GM18511 (cell line): ENCODE measurements at regions not wholly inside any gene's neighbourhood (a gene's known extent, or its start where the extent isn't known, plus 50 kb on each side); places are given as distances from the start of the nearest gene placed in this dataset.

Experiments used
- ATAC-seq: cut with Tn5 transposase; IDR thresholded peaks from one replicate; pipeline ENCODE4 v1.9.1; 2021; ENCODE audit warnings: mild to moderate bottlenecking, moderate library complexity; ENCODE audit not compliant: unreplicated experiment

DNA sequence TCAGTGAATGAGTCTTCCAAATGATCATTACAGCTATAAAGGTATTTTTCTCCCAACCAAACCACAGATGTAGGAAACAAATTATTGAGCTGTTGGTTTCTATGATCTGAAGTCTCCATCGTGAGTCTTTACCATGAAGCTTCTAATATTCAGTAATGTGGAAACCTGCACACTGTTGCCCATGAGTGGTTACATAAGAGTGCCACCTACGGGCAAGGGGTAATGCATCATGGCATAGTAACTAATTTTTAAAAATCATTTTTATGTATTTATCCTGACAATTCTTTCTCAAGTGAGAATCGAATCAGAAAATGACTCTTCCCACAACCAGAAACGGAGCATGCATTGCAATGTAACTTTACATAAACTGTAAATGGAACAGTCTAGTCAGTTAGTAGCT lies 282.5 kb upstream of the SMARCA2 start:
- ATAC-seq, result peak; percentile 72

DNA sequence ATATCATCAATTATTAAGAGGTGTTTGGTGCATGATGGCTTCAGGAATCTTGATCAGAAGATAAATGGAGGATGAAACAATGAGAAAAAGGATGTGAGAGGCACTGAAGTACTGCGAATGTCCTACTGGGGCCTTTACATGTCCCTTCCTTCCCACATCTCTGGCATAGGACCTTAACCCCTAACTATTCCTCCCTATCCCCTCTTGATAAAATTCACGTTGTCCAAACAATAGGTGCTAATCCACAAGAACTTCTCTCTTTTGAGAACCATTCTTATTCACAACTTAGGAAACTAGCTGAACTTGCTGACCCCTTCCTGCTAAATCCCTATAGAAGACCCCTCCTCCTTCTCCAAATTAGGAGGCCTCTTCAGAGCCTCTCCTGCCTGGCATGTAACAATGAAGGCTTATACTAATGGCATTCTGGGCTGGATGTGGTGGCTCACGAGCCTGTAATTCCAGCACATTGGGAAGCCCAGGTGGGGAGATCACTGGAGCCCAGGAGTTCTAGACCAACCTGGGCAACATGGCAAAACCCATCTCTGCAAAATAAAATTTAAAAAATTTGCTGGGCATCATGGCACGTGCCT lies 276.5 kb upstream of the SMARCA2 start:
- no peak for ATAC-seq

DNA sequence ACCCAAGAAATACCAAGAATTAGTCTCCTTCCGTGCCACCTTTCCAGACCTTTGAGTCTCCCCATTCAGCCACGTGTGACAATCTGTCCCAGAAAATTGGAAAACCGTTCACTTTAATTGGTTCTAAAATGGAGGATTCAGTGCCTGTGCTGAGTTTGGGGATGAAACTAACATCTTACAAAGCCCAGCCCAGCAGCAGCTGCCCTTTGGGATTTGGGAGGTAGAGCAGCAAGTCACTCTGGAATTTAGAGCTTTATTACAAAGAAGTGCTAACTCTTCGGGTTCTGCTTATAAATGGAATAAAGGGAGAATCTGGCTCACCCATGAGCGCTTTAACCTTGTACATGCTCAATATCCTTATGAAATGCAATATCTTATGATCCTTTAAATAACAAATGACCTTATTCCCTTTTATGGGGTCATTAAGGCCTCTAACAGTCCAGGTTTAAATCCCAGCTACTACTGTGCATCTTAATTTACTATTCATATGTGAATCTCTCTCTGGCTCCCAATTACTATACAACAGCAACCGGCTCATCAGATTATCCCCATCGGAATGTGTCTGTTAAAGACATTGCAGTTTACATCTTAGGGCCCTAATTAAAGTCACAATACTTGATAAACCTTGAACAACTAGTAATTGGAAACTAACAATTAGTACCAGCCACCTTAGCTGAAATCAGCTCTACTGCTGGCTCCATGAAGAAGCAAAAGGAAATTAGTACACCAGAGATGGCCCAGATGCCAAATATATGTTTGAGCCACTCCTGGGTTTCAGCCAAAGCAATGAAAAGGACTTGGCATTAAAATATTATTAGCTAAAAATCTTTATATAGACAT lies 271.8 kb upstream of the SMARCA2 start:
- no peak for ATAC-seq

DNA sequence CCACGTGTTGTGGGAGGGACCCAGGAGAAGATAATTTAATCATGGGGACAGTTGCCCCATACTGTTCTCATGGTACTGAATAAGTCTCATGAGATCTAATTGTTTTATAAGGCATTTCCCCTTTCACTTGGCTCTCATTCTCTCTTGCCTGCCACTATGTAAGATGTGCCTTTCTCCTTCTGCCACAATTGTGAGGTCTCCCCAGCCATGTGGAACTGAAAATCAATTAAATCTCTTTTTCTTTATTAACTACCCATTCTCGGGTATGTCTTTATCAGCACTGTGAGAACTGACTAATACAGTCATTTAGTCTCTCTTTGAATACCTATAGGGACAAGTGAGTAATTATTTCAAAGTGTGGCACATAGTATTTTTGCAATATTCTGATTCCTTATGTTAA lies 269.2 kb upstream of the SMARCA2 start:
- no peak for ATAC-seq

DNA sequence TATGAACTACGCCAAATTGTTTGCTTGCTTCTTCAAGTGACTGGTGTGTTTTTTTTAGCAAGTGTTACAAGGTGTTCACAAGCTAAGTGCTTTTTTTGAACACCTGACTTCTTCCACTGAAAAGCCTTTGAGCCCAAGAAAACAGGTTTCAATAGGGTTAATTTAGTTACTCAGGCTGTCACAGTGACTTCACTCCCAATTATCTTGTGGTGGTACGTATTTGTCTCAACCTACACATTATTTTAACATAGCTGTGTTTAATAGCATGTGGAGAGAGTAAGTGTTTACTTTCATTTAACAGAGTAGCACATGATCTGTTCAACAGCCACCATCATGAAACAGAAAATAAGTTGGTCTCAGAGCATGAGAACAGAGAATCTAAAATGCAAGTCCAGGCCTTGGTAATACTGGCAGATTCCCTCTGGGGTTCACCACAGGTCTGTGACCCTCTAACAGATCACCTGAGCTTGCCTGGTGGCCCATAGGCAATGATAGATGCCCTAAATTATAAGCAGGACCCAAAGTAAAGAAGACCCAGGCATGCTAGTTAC lies 267.7 kb upstream of the SMARCA2 start:
- peak; percentile 60 for ATAC-seq

DNA sequence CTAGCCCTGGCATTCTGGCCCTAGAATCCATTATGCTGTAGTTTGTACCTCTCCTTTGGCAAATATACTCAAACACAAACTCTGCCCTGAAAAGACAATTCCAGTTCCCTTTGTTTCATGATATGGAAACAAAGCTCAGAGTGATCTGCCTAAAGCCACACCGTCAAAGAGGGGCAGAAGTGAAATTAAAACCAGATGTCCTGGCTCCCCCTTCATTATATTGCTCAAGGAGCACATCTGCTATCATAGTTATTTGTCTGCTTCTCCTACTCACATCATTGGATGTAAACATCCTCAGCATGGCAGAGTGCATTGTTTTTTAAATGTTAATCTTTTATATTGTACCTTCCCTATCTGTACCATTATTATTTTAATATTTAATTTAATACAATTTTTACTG lies 266.7 kb upstream of the SMARCA2 start:
- ATAC-seq, result no peak

DNA sequence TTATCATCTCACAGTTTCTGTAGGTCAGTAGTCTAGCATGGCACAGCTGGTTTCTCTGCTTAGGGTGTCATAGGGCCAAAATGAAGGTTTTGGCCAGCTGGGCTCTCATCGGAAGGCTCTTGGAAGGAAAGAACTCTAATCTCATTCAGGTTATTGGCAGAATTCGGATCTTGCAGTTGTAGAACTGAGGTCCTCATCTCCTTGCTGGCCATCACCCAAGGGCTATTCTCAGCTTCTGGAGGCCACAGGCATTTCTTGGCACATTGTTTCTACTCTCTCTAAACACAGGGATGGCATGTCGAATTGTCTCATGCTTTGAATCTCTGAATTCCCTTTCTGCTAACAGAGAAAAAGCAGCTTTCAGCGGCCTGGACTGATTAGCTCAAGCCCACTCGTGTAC lies 258.0 kb upstream of the SMARCA2 start:
- ATAC-seq, result no peak

DNA sequence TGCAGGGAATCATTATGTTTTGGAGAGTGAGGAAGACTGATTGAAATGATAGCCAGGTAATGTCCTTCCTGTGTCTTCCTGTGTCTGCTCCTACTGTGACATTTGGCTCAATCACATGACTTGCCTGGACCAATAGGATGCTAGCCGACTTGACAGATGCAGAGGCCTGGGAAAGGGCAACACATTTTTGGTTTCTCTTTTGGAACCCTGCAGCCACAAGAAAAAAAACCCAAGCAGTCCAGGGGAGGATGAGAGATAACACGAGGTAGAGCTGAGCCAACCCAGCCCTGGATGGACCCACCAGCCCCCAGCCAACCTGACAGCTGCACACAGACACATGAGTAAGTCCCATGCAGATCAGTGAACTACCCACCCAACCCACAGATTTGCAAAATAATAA lies 256.1 kb upstream of the SMARCA2 start:
- peak; percentile 81 for ATAC-seq

DNA sequence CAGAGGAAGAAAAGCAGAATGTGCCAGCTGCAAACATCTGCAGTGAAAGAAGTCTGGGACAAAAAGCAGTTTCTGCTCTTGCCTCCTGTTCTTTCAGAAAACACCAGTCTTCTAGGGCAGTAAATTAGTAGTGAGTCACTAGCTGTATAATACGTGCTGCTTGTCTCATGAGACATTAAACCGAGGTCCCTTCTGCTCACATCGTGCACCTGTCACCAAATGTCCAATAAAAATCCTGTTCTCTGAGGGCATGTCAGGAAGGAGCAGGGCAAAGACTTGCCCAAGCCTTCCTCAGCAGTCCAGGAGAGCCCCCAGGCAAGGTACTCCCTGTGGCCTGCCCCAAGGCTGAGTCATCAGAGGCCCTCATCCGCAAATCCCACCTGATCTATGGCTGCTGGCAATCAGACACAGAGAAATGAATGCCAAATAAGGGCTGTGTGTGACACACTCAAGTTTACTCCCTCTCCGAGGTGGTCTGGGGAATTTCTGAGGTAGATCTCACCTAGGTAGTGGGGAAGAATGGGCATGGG lies 255.3 kb upstream of the SMARCA2 start:
- no peak for ATAC-seq

DNA sequence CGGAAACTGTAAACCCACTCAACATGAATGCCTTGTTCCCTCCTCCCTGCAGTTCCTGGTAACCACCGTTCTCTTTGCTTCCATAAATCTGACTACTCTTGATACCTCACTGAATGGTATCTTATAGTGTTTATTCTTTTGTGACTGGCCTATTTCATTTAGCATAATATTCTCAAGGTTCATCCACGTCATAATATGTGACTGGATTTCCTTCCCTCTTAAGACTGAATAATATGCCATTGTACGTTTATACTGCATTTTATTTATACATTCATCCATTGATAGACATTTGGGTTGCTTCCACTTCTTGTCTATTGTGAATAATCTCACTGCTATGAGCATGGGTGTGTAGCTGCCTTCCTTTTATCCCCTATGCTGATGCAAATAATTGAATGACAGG lies 253.3 kb upstream of the SMARCA2 start:
- no peak for ATAC-seq

DNA sequence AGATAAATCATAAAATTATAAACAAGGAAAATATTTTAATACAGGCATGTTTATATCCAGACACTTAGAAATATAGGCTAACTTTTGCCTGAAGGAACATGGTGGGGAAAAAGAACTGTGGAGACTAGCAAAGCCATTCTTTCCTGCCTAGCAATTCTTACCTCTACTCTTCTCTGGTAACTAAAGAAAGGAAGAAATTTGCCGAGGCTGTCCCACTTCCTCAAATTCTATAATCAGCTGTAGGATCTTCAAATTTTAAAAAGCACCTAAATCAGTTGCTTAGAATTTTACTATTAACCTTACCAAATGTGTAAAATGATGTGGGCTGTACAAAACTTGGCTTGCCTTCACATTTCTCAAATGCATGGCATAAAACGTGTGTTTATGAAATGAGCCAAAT lies 249.1 kb upstream of the SMARCA2 start:
- ATAC-seq, result no peak

DNA sequence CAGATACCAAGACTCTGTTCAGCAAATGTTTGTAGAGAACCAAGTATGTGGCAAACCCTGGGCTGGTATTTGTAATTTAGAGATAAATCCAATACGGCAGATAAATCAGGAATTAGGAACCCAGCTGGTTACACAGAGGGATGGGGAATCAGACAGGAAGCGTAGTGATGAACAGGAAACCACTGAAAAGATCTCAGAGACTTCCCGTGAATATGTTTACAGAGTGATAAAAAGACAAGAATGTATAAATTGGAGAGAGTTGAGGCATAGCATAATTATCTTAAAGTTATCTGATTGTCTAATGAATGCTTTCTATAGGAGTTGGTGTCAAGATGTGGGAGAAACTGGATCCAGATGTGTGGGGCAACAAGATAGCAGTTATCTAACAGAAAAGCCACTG lies 246.6 kb upstream of the SMARCA2 start:
- no peak for ATAC-seq

DNA sequence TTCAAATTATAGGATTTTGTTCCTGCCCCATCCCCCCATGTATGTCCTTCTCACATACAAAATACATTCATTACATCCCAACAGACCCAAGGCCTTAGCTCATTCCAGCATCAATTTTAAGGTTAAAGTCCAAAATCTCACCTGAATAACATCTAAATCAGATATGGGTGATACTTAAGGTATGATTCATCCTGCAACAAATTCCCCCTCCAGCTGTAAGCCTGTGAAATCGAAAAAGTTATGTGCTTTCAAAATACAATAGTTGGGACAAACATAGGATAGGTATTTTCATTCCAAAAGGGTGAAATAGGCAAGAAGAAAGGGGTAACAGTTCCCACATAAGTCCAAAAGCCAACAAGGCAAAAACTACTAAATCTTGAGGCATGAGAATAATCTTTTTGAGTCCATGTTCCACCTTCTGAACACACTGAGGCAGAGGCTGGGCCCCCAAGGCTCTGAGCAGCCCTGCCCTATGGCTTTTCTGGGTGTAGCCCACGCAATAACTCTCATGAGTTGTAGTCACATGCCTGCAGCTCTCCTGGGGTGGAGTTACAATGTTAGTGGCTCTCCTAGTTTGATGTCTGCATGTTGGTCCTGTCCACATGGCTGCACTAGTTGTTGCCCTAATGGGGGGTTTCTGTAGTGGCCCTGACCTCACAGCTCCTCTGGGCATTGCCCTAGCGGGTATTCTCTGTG lies 243.9 kb upstream of the SMARCA2 start:
- no peak for ATAC-seq

DNA sequence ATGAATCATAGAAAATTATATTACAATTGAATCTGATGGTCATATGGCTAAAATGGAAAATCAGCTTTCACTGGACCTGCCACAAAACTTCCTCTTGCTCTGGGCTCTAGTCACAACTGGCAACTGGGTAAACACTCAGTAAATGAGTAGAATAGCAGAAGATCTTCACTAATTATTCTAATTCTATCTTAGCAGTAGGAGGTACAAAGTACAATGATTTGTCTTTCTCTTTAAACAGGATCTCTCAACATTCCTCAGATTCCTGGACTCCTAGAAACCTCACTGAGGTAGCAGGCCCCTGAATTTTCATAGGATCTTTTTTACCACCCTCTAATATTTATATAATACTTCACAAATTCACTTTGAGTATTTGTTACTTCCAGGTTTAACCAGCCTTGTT lies 239.9 kb upstream of the SMARCA2 start:
- no peak for ATAC-seq

DNA sequence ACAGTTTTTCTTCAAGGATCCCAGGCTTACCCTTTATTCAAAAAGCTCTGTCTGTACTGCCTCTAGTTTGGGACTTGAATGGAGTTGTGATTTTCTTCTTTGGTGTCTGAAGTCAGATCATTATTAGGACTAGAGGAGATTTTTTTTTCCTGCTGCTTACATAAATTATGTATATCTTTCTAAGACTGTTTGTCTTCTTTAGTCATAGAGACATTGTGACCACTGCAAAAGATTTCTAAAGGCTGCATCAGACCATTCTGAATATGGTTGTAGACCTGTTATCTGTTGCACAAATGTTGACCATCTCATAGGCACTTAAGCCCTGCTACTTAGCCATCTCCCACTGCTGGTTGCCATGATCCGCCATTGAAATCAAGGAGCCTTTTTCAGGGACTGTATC lies 238.5 kb upstream of the SMARCA2 start:
- ATAC-seq, result no peak

DNA sequence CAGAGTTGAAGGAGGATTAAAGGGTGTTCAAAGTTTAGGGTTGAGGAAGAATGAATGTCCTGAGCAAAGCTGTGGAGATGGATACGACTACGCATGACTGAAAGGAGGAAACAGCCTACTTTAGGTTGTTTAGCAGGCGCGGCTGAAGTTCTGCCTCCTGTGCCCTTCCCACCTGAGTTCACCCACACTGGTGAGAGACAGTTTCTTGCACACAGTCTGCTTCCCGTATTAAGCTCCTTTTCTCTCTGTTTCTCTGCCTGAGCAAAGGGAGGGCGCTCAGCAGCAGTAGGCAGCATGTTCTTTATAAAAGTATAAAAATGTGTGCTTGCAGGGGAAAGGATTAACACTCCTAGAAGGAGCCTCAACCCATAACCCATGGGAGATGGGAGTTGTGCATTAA lies 224.0 kb upstream of the SMARCA2 start:
- ATAC-seq, result no peak

DNA sequence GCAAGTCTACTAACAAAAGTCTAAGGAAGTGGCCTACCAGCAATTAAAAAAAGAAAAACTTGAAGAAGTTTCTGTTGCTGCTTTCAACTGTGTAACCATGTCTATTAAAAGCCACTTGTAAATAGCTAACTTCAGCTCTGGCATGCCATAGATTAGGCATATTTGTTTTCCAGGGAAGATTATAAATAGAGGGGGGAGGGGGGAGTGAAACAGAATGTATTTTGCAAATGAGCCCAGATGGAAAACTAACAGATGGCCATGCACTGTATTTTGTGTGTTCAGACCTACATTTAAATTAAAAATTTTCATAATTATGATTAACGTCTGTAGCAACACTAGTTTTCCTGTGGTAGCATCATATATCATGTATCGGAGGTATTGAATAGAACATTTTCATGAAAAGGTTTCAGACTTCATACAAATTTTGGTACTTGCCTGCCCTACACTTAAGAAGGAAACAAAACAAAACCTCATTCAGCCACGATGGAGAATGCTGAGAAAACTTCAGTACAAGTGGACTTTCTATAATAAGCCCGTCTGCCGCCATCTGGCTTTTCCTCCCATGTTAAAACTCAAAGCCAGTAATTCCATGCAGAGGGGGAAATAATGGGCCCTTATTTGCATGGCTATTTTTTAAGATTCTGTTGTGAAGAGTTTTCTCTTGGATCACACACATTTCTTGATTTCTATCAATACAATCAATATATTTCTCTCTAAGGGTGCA lies 220.4 kb upstream of the SMARCA2 start:
- ATAC-seq, result no peak

DNA sequence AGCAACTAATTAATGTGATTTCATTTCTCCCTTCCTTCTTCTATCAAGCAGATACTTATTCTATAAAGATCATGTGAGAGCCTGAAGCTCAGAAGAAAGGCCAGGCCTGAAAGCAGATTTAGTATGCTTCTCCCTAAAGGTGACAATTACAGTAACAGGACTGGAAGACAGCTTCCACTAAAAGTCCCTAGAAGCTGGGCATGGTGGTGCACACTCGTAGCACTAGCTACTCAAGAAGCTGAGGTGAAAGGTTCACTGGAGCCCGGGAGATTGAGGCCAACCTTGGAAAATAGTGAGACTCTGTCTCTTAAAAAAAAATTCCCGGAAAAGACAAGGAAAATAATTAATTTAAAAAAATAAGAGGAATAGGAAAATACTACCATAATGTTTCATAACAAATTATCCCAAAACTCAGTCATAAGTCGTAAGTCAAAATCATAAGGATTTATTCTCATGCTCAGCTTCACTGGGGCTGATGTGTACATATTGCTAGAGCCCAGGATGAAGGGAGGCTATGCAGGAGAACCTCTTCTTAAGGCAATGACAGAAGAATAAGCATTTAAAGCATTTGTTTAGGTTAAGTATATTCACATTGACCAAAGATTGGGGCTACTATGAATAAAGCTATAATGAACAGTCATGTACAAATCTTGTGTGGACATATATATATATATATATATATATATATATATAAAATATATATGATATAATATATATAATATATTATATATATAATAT lies 210.8 kb upstream of the SMARCA2 start:
- ATAC-seq, result no peak

DNA sequence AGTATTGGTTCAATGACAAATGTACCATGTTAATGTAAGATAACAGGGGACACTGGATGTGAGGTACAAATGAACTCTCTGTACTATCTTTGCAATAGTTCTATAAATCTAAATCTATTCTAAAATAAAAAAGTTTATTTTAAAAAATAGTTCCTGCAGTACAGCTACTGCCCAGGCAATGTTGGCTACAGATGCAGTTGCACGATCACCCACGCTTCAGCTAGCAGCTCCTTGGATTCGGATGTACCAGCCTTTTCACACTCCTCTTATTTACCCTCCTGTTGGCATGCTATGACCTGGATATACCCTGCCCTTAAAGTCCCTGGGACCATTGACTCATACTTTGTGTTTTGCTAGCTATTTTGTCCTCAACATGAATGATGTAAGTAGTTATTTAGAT lies 185.4 kb upstream of the SMARCA2 start:
- no peak for ATAC-seq

DNA sequence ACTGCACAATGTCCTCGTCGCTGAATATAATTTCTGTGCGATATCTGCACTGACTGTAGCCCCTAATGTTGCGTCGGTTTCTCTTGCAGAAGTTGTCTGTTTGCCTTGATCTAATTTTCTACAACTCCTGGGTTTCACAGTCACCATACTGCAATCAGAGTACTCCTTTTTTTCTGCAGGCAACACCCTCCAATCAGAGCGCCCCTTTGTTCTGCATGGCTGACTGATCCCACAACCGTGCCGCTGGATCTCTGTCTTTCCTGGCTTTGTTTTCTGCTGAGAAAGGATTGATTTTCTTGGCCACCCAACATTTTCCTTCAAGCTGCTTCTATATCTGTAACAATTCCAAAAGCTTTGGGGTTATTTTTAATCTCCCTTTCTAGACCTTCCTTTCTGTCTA lies 182.2 kb upstream of the SMARCA2 start:
- ATAC-seq, result no peak
